A549 (cell line): ENCODE measurements at regions not wholly inside any gene's neighbourhood (a gene's known extent, or its start where the extent isn't known, plus 50 kb on each side); places are given as distances from the start of the nearest gene placed in this dataset.

Experiments used
- CEBPB ChIP-seq, 2 experiments: fragments of >200 bp in 1 of 2; sonication (Bioruptor Twin) in 1 of 2; formaldehyde crosslinking in 1 of 2; IDR thresholded peaks; 2 replicates each; pipeline ENCODE4 v1.6.1; 2012 to 2016
- CHD2 ChIP-seq: fragments of 150-350 bp; IDR thresholded peaks from 2 replicates; pipeline ENCODE4 v1.6.1; 2014; ENCODE audit warnings: low read length; ENCODE audit not compliant: partially characterized antibody
- CTCF ChIP-seq: fragments of >200 bp; sonication (Bioruptor Twin); formaldehyde crosslinking; IDR thresholded peaks from 3 replicates; pipeline ENCODE4 v1.5.1; 2016
- EP300 ChIP-seq, 2 experiments: fragments of >200 bp; sonication (Bioruptor Twin); formaldehyde crosslinking; IDR thresholded peaks; 2 replicates in 1 of 2; 3 replicates in 1 of 2; pipeline ENCODE4 v1.6.1; 2016 to 2017
- HDAC2 ChIP-seq: fragments of 200-600 bp; sonication (generic); IDR thresholded peaks from 2 replicates; pipeline ENCODE4 v1.6.1; 2016
- JUN ChIP-seq, 2 experiments: fragments of >200 bp; sonication (Bioruptor Twin); formaldehyde crosslinking; IDR thresholded peaks; 2 replicates in 1 of 2; 3 replicates in 1 of 2; pipeline ENCODE4 v1.6.1; 2016 to 2017
- MAX ChIP-seq: IDR thresholded peaks from 2 replicates; pipeline ENCODE4 v1.6.1; 2012
- MYC ChIP-seq: IDR thresholded peaks from 2 replicates; pipeline ENCODE4 v1.6.1; 2012; ENCODE audit warnings: mild to moderate bottlenecking, inconsistent platforms, low read length, improper control_type of control experiment, borderline replicate concordance
- POLR2A ChIP-seq: IDR thresholded peaks from 2 replicates; pipeline ENCODE4 v1.6.1; 2012; ENCODE audit warnings: mild to moderate bottlenecking, low read length
- RFX5 ChIP-seq: fragments of 450-650 bp; IDR thresholded peaks from 2 replicates; pipeline ENCODE4 v1.7.1; 2014; ENCODE audit warnings: antibody characterized with exemption, mild to moderate bottlenecking, moderate library complexity
- SREBF2 ChIP-seq: fragments of 450-650 bp; IDR thresholded peaks from 2 replicates; pipeline ENCODE4 v1.6.1; 2014; ENCODE audit warnings: mild to moderate bottlenecking, moderate library complexity

GRCh38 chr11:134943544-134943943, 531.5 kb upstream of the B3GAT1 start:
- TF ChIP-seq CTCF = no peak
- no peak for TF ChIP-seq SREBF2
- TF ChIP-seq MYC = no peak
- TF ChIP-seq MAX = no peak
- no peak for TF ChIP-seq CEBPB (IDR thresholded peaks at IDR 0.05)
- no peak for TF ChIP-seq EP300 (IDR thresholded peaks at IDR 0.05)
- no peak for TF ChIP-seq POLR2A
- no peak for TF ChIP-seq RFX5
- no peak for TF ChIP-seq JUN (IDR thresholded peaks at IDR 0.05)
- TF ChIP-seq HDAC2 = no peak
- TF ChIP-seq CHD2 = no peak
